ENCODE measurements at regions not wholly inside any gene's neighbourhood (a gene's known extent, or its start where the extent isn't known, plus 50 kb on each side); places are given as distances from the start of the nearest gene placed in this dataset.
A peak's percentile ranks its signal among the peaks of the same experiment; 100 is the strongest.
"Not testable (repeated sequence)": the region's sequence is repeated elsewhere in the genome, so short reads cannot be mapped to it uniquely, and the experiment has no call there.

DNA sequence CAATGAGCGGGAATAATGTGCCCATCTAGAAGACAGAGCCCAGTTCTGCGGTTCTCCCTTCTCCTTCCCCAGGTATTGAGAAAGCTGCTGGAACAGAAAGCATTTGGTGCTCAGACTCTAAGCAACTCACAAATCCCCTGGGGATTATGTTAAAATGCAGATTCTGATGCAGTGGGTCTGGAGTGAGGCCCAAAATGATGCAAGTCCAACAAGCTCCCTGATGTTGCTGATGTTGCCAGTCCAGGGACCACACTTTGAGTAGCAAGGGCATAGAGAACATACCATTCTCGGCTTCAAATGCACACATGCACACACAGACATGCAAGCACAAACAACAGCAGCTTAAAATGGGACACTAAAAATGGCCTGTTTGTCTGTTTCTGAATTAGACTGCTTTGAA, 274.8 kb upstream of the NCKAP5 start:
- DNase-seq: no peak

DNA sequence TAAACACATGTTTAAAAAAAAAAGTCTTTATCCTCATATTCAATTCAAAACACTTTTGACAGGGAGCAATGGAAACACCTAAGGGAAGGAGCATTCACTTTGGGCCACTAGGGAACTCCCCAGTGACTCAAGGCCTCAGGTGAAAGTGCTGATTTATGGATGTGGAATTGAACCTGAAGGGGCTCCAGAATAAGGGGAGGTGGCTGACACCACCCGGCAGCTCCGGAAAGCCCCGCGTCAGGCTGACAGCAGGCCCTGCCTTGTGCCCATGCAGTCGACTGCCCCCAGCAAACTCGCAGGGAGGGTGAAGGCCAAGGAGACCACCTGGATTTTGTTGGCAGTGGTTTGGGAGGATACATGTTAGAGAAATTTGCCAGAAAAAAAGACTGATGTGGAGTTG, 275.3 kb upstream of the NCKAP5 start:
- DNase-seq: no peak

DNA sequence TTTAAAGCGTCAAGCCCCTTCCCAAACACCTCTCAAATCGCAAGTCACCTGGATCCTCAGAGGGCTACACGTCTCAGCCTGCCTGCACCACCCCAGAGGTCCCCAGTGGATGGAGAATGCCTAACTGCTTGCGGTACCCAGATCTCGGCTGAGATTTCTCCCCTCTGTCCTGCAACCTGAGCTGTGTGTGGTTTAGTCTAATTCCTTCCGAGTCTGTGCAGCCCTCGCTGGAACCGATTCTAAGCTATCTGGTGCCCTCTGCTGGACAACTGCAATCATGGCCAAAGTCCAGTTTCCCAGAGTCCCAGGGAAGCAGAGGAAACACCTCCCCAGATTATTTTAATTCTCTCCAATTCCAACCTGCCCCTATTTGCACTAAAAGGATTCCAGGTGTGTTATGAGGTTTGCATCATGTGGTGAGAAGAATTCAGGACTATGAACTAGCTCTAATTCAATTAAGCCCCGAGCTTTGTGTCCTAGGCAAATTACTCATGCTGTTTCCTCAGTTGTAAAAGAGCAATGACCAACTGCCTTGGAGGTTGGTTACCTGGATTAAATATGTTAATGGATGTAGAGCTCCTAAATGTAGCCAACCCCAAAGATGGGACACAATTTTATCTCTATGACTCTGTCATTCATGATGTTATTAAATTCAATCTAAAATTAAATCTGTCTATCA, 276.1 kb upstream of the NCKAP5 start:
- peak; percentile 25 for DNase-seq

DNA sequence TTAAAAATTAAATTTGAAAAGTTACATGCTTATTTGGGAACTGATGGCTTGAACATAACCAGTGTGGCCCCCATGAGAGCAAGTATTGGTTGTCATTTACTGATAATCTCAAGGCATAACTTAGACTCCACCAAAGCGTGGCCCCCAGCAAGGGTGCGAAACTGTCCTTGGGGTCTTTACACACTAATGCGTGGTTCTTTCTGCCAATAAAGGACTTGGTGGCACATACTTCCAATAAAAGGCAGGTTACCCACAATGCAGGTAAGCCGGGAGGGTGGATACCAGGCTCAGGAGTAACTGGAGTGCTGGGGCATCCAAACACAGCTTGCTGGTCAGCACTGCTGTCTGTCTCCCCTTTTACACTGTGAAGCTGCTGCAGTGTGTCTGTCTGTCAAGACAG, 278.2 kb upstream of the NCKAP5 start:
- DNase-seq: no peak

DNA sequence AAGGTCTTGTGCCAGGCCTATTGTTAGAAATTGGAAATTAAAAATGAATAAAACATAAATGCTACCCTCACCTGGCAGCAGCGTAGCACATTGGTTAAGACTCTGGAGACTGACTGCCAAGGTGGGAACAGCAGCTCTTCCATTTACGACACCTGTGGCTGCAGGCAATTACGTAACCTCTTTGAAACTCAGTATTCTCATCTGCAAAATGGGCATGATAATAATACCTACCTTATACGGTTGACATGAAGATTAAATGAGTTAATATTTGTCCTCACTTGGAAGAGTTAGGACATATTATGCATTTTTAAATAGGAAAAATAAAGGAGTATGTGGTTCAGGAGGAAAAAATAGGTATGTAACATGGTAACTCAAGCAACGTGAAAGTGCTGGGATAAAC, 279.3 kb upstream of the NCKAP5 start:
- no peak for DNase-seq

DNA sequence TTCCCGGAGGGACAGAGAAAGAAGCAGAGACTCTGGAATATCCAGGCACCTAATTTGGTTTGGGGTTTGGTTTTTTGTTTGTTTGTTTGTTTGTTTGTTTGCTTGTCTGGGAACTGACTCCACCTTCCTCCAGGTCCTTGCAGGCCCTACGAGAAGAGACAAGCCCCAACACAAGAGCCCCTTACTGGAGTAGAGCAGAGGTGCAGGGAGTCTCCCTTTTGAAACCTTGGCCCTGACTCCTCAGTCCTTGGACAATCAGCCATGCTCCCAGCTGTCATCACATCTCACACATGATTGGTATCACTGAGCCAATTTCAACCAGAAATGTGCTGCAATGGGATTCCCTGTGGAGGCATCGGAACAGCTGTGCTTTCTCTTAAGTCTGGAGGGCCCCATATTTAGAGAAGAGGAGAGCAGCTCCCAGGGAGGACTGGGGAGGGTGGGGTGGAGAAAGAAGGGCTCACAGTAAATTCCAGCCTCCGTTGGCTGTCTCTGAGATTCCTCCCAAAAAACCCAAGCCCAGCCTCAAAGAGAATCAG, 279.9 kb upstream of the NCKAP5 start:
- no peak for DNase-seq

DNA sequence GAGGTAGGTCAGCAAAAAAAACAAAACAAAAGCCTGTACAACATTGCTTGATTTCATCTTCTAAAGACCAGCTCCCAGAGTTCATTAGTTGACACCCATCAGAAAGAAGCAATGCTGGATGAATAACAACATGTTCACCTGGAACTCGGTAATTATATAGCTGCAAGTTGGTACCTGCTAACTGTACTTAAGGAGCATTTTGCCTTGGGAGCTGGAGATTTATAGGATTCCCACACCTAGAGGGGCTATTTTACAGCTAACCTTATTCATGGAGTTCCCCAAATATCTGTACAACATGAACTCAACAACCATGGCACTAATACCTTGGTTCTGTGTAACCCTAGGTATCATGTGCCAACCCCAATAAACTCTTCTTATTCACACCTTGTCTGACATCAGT, 281.1 kb upstream of the NCKAP5 start:
- DNase-seq: no peak

DNA sequence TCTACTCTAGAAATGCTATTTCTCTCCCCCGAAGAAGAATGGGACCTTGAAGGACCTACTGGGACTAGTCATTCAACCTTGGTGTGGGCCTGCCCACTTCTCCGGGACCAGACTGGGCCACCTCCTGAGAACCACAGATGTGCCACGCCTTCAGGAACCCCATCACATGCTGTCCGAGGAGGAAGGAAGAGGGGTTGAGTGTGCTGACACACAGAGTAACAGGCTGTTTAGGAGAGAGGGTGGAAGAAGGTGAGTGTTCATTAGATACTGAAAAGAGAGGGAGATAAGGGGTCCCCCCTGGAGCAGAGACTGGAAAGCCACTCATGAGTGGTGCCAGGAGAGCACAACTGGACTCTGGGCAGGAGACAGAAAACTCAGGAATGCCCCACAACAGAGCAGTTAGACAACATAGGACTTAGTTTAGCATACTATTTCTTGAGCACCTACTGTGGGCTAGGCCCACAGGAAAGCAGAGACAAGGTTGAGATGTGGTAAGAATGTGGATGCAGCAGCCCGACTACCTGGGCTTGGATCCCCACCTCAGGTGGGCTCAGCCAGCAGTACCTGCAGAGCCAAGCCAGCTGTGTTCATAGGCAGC, 286.4 kb upstream of the NCKAP5 start:
- no peak for DNase-seq

DNA sequence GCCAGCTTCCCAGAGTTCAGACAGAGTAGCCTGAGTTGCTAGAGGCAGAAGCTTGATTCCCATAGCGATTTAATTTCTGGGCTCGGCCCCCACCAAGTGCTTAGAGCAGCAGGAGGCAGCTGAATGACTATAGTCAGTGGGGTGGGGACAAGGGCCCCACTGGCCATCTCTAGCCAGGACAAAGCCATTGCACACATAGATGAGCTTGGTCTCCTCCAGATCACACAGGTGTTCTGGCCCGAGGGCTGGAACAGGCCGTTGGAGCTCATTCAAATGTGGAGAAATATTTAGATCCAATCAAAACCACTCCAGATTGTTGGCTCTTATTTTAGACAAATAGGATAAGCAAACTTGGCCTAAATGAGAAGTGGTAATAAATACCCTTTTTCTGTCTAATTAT, 287.3 kb upstream of the NCKAP5 start:
- no peak for DNase-seq

DNA sequence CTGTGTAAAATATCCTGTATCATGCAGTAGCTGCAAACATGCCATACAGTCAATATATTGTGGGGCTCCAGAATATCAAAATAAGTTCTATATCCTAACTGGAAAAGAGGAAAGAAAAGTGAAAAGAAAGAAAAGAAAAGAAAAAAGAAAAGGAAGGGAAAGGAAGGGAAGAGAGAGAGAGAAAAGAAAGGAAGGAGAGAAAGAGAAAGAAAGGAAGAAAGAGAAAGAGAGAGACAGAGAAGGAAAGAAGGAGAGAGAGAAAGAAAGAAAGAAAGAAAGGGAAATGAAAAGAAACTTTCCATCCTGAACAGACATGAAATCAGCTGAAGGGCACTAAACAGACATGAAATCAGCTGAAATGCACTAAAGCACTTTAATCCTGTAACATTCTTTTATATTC, 288.4 kb upstream of the NCKAP5 start:
- no peak for DNase-seq

DNA sequence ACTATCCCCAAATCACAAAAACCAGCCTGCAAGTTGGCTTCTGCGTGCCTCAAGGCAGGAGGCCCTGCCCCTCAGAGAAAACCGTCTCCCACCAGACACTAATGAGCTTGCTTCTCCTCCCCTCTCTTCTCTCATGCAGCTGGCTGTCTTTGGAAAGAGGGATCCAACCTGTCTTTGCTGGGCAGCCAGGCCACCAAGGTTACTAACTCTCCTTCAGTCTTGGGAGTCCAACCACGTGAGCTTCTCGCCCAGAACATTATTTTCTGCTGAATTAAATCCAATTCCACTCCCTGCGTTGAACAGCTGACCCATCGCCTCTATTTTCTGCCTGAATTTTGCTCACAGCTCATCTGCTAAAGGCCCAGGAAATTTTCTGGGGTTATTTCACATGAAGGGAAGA, 291.3 kb upstream of the NCKAP5 start:
- no peak for DNase-seq

DNA sequence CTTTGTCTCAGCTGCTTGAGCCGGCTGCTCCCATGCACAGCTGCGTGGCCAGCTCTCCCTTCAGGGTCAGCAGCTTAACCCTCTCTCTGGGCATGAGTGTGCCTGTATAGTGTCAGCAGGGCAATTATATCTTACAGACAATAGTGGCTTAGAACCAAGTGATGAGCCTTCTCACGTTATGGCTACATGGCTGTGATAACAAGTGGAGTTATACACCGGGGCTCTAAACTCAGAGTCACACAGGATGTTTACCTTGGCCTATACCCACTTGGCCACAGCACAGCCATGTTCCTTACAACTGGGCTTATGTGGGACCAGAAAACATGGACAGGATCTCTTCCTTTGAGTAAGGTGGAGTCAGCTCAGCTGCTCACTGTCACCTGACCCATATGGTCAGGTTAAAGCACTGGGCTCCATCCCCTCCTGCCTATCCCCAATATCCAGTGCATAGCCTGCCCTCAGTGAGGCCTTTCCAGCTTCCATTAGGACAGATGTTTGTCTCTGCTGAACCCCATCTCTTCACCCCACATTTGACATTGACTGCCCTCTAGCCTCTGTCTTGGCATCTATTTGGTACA, 294.2 kb upstream of the NCKAP5 start:
- no peak for DNase-seq

DNA sequence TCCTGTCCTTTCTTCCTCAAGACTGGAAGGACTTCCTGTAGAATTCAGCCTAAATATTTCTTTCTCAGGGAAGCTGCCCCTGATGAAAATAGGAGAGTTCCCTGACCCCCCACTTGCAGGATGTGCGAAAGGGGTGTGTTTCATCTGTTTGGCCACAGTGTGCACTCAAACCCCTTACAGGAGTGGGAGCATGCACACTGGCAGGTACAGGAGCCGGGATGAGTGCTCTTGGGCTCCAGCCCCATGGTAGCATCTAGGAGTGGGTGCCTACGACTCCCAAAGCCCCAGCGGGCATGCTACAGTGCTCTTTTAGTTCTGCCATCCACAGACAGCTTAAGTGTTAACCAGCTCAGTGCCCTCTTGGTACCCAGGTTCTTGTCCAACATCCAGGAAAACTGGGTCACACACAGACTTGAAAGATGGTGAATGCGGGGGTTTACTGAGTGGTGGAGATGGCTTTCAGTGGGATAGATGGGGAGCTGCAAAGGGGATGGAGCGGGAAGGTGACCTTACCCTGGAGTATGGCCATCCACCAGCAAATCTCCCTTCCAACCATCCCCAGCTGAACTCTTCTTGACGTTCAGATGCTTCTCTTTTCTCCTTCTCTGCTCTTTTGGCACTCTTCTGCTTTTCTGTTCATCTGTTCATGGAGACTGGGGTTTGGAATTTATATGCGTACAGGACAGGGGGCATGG, 295.0 kb upstream of the NCKAP5 start:
- no peak for DNase-seq

DNA sequence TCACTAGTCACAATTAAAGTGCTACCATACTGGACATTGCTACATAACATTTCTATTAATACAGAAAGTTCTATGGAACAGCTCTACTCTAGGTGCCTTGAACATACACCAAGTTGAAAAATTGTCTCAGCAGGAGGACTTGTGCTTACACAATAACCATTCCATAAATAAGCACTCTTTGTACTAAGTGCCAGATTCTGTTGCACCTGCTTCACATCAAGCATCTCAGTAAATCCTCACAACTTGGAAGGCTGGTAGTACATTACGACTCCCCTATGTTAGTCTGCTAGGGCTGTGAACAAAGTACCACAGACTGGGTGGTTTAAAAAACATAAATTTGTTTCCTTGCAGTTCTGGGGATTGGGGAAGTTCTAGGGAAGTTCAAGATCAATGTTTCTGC, 296.9 kb upstream of the NCKAP5 start:
- DNase-seq: no peak

DNA sequence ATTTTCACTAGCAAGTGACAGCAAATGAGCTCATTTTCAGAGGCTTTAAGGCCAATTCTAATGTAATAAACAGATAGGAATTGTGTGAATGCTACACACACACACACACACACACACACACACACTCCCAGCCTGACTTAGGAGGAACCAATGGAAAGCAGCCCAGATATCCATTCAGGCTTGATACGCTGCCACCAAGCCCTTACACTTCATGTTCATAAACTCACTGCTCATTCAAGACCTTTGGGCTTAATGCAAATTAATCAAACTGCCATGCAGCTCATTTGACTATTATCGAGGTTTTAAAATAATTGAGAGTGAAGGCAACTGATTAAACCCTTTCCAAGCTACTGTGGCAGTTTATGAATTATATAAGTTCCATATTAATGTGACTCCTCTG, 298.9 kb upstream of the NCKAP5 start:
- no peak for DNase-seq

DNA sequence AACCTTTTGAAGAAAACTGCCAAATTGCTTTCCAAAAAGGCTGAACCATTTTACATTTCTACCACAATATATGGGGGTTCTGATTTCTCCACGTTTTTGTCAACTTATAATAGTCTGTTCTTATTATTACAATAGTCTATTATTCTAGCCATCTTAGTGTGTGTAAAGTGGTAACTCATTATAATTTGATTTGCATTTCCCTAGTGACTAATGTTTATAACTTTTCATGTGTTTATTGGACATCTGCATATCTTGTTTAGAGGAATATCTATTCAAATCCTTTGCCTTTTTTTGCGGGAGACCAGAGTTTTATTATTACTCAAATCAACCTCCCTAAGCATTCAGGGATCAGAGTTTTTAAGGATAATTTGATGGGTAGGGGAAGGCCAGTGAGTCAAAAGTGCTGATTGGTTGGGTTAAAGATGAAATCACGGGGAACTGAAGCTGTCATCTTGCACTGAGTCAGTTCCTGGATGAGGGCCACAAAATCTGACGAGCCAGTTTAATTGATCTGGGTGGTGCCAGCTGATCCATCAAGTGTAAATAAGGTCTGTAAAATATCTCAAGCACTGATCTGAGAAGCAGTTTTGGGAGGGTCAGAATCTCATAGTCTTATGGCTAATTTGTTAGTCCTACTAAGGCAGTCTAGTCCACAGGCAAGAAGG, 303.4 kb upstream of the NCKAP5 start:
- no peak for DNase-seq

DNA sequence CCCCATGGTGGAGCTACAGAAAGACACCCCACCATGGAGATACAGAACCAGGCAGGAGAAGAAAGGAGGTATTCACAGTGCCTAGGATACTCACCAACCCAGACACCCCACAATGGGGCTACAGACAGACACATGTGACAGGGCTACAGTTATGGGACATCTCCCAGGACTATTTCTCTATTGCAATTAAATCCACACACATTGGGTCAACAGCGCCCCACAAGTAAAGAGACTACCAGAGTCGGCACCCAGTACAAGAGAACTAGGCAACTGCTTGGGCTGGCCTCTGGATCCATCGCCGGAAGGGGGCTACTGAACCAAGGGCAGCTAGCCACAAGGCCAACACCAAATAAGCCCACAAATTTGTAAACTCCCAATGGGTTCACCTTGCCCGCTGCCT, 310.1 kb upstream of the NCKAP5 start:
- no peak for DNase-seq

DNA sequence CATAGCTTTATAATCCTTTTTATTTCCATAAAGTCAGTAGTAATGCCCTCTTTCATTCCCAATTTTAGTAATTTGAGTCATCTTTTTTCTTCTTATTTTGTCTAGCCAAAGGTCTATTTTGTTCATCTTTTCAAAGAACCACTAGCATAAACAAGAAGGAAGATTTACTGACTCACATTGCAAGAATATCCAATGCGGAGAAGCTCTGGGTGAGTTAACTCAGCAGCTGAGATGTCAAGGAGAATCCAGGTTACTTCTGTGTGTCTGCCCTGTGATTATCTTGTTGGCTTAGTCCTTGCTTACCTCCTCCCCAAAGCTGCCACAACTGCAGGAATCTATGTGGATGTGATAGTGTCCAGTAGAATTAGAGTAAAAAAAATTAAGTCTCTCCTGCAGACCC, 311.4 kb upstream of the NCKAP5 start:
- no peak for DNase-seq

DNA sequence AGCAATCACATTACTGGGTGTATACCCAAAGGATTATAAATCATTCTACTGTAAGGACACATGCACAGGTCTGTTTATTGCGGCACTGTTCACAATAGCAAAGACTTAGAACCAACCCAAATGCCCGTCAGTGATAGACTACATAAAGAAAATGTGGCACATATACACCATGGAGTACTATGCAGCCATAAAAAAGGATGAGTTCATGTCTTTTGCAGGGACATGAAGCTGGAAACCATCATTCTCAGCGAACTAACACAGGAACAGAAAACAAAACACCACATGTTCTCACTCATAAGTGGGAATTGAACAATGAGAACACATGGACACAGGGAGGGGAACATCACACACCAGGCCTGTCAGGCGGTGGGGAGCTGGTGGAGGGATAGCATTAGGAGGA, 313.9 kb upstream of the NCKAP5 start:
- not testable (repeated sequence) for DNase-seq

DNA sequence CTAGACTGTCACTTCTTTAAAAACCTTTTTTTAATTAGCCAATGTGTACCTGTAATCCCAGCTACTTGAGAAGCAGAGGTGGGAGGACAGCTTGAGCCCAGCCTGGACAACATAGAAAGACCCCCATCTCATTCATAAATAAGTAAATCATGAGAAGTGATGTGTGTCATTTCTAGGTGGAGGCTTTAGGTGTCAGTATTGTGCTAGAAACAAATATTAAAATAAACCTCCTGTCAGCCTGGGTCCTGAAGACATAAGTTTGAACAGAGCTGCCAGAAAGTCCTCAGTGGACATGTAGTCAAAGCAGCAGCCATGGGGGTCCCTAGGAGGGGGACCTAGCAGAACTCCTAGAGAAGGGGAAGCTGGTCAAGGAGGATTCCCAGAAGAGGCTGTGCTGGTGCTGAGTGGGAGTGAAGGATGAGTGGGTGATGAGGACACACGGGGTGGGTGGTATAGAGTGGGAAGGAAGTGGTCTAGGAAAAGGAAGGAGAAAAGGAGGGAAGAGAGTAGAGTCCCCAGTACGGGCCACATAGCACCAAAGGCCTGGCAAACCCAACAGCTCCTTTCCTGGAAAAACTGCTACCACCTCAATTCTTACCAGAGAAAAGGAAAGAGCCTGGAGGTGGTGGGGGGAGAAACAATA, 316.6 kb upstream of the NCKAP5 start:
- no peak for DNase-seq

DNA sequence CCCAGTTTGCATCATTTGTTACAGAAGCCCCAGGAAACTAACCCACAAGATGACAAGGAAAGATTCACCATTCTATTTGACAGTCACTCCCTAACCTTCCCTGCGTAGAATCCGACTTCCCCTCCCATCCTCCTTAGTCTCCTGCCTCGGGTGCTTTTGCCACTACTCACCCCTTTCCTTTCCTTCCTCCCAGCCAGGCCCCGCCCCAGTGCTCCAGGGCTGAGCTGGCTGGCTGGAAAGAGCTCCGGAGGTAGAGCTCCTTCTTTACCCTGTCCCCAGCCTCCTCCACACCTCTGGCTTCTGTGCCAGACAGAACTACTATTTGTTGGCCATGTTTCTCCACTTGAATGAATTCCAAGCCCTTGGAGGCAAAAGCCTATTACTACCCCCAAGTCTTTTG, 317.6 kb upstream of the NCKAP5 start:
- no peak for DNase-seq

DNA sequence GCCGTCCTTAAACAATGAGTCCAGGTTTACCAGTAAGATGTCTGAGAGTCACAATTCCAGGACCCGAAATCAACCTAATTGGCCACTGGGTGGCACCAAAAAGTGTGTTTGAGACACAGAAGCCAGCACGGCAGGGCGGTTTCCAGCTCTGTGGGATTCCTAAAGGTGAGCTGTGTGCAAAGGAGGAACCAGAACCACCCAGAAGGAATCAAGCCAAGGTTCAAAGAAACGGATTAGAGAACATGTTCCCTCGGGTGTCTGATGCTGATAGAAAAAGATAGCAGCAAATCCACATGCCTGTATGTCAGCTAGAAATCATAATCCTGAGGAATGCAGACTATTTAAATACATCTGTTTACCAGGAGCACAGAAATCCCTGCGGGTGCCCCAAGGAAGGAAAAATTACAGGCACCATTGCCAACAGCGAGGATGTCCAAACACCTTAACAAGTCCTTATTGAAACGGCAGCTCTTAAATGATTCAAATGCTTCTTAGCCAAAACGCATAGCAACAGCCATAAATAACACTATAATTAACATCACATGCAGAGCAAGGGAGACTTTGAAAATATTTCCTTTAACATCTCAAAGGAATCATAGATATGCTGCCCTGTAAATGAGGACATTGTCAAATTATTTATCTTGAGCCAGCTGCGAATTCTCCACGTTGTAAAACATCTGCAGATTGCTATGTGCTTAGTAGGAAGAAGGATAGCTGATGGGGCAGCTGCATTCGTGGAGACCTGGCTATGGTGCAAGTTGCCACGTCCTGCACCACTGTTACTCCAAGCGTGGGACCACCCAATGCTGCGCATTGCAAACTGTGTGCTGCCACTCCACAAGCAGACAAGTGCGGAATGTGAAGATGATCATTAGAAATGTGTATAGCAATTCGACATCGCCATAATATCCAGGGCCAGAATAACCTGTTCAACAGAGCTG, 318.7 kb upstream of the NCKAP5 start:
- DNase-seq: no peak
